ENCODE measurements at regions not wholly inside any gene's neighbourhood (a gene's known extent, or its start where the extent isn't known, plus 50 kb on each side); places are given as distances from the start of the nearest gene placed in this dataset.

GRCh38 chr9:90331826-90332575, 310.6 kb downstream of the DIRAS2 start:
- Histone ChIP-seq H3K36me3 (ENCODE audit: control insufficient read depth in 2 of 2, insufficient read depth in 2 of 2, low read length in 2 of 2) (no peaks in the 10 kb centered on the region), H3K27ac (ENCODE audit: low read depth in 2 of 2, low read length in 2 of 2) (no peak overlapping the region), H3K27me3 (ENCODE audit: control insufficient read depth in 2 of 2, insufficient read depth in 2 of 2, low read length in 2 of 2) (peaks cover 0 to 3% of the 10 kb centered on the region in 2 donors), H3K9me3 (ENCODE audit: control insufficient read depth in 2 of 2, low read length in 2 of 2) (no peaks in the 10 kb centered on the region), H3K4me1 (ENCODE audit: control insufficient read depth in 2 of 2, insufficient read depth in 2 of 2, low read length in 2 of 2) (no peaks in the 10 kb centered on the region), H3K4me3 (ENCODE audit: low read length in 2 of 2) (no peak overlapping the region), H3K9ac (ENCODE audit: low read depth in 1 of 2, low read length in 2 of 2) (no peak overlapping the region)

GRCh38 chr9:90333226-90333625, 309.4 kb downstream of the DIRAS2 start:
- no peak overlapping the region for H3K9ac ChIP-seq (ENCODE audit: low read depth in 1 of 2, low read length in 2 of 2)
- no peak overlapping the region for H3K27ac ChIP-seq (ENCODE audit: low read depth in 2 of 2, low read length in 2 of 2)
- no peaks in the 10 kb centered on the region for H3K36me3 ChIP-seq (ENCODE audit: control insufficient read depth in 2 of 2, insufficient read depth in 2 of 2, low read length in 2 of 2)
- peaks cover 0 to 3% of the 10 kb centered on the region in 2 donors for H3K27me3 ChIP-seq (ENCODE audit: control insufficient read depth in 2 of 2, insufficient read depth in 2 of 2, low read length in 2 of 2)
- H3K9me3 ChIP-seq (ENCODE audit: control insufficient read depth in 2 of 2, low read length in 2 of 2), result no peaks in the 10 kb centered on the region
- no peaks in the 10 kb centered on the region for H3K4me1 ChIP-seq (ENCODE audit: control insufficient read depth in 2 of 2, insufficient read depth in 2 of 2, low read length in 2 of 2)
- H3K4me3 ChIP-seq (ENCODE audit: low read length in 2 of 2), result no peak overlapping the region

- Histone ChIP-seq H3K9me3 (ENCODE audit: control insufficient read depth in 2 of 2, low read length in 2 of 2) (no peaks in the 10 kb centered on the region), H3K27ac (ENCODE audit: low read depth in 2 of 2, low read length in 2 of 2) (no peak overlapping the region), H3K36me3 (ENCODE audit: control insufficient read depth in 2 of 2, insufficient read depth in 2 of 2, low read length in 2 of 2) (no peaks in the 10 kb centered on the region), H3K4me1 (ENCODE audit: control insufficient read depth in 2 of 2, insufficient read depth in 2 of 2, low read length in 2 of 2) (no peaks in the 10 kb centered on the region), H3K4me3 (ENCODE audit: low read length in 2 of 2) (no peak overlapping the region), H3K9ac (ENCODE audit: low read depth in 1 of 2, low read length in 2 of 2) (no peak overlapping the region), H3K27me3 (ENCODE audit: control insufficient read depth in 2 of 2, insufficient read depth in 2 of 2, low read length in 2 of 2) (peaks cover 0 to under 1% of the 10 kb centered on the region in 2 donors)
Measured at GRCh38 chr9:90340421-90340820, 302.2 kb downstream of the DIRAS2 start.

GRCh38 chr9:90342607-90343006, 300.0 kb downstream of the DIRAS2 start:
- H3K4me3 ChIP-seq (ENCODE audit: low read length in 2 of 2), result no peak overlapping the region
- no peaks in the 10 kb centered on the region for H3K36me3 ChIP-seq (ENCODE audit: control insufficient read depth in 2 of 2, insufficient read depth in 2 of 2, low read length in 2 of 2)
- H3K9me3 ChIP-seq (ENCODE audit: control insufficient read depth in 2 of 2, low read length in 2 of 2), result no peaks in the 10 kb centered on the region
- H3K27me3 ChIP-seq (ENCODE audit: control insufficient read depth in 2 of 2, insufficient read depth in 2 of 2, low read length in 2 of 2), result peaks cover 0 to 2% of the 10 kb centered on the region in 2 donors
- H3K4me1 ChIP-seq (ENCODE audit: control insufficient read depth in 2 of 2, insufficient read depth in 2 of 2, low read length in 2 of 2), result no peaks in the 10 kb centered on the region
- H3K9ac ChIP-seq (ENCODE audit: low read depth in 1 of 2, low read length in 2 of 2), result no peak overlapping the region
- H3K27ac ChIP-seq (ENCODE audit: low read depth in 2 of 2, low read length in 2 of 2), result no peak overlapping the region

- H3K27ac ChIP-seq (ENCODE audit: low read depth in 2 of 2, low read length in 2 of 2), result no peak overlapping the region
- H3K27me3 ChIP-seq (ENCODE audit: control insufficient read depth in 2 of 2, insufficient read depth in 2 of 2, low read length in 2 of 2), result peaks cover 0 to 2% of the 10 kb centered on the region in 2 donors
- H3K36me3 ChIP-seq (ENCODE audit: control insufficient read depth in 2 of 2, insufficient read depth in 2 of 2, low read length in 2 of 2), result no peaks in the 10 kb centered on the region
- H3K4me3 ChIP-seq (ENCODE audit: low read length in 2 of 2), result no peak overlapping the region
- no peaks in the 10 kb centered on the region for H3K9me3 ChIP-seq (ENCODE audit: control insufficient read depth in 2 of 2, low read length in 2 of 2)
- H3K4me1 ChIP-seq (ENCODE audit: control insufficient read depth in 2 of 2, insufficient read depth in 2 of 2, low read length in 2 of 2), result no peaks in the 10 kb centered on the region
- no peak overlapping the region for H3K9ac ChIP-seq (ENCODE audit: low read depth in 1 of 2, low read length in 2 of 2)
Measured at GRCh38 chr9:90343366-90343765, 299.3 kb downstream of the DIRAS2 start.

GRCh38 chr9:90343991-90344390, 298.6 kb downstream of the DIRAS2 start:
- H3K4me1 ChIP-seq (ENCODE audit: control insufficient read depth in 2 of 2, insufficient read depth in 2 of 2, low read length in 2 of 2), result no peaks in the 10 kb centered on the region

GRCh38 chr9:90365666-90366065, 277.0 kb downstream of the DIRAS2 start:
- Histone ChIP-seq H3K9me3 (ENCODE audit: control insufficient read depth in 2 of 2, low read length in 2 of 2) (no peaks in the 10 kb centered on the region), H3K36me3 (ENCODE audit: control insufficient read depth in 2 of 2, insufficient read depth in 2 of 2, low read length in 2 of 2) (no peaks in the 10 kb centered on the region), H3K27ac (ENCODE audit: low read depth in 2 of 2, low read length in 2 of 2) (no peak overlapping the region), H3K4me3 (ENCODE audit: low read length in 2 of 2) (no peak overlapping the region), H3K4me1 (ENCODE audit: control insufficient read depth in 2 of 2, insufficient read depth in 2 of 2, low read length in 2 of 2) (no peaks in the 10 kb centered on the region), H3K27me3 (ENCODE audit: control insufficient read depth in 2 of 2, insufficient read depth in 2 of 2, low read length in 2 of 2) (peaks cover 0 to 2% of the 10 kb centered on the region in 2 donors), H3K9ac (ENCODE audit: low read depth in 1 of 2, low read length in 2 of 2) (no peak overlapping the region)

More at GRCh38 chr9:90343991-90344390, 298.6 kb downstream of the DIRAS2 start:
- Histone ChIP-seq H3K9ac (ENCODE audit: low read depth in 1 of 2, low read length in 2 of 2) (no peak overlapping the region), H3K27ac (ENCODE audit: low read depth in 2 of 2, low read length in 2 of 2) (no peak overlapping the region), H3K36me3 (ENCODE audit: control insufficient read depth in 2 of 2, insufficient read depth in 2 of 2, low read length in 2 of 2) (no peaks in the 10 kb centered on the region), H3K9me3 (ENCODE audit: control insufficient read depth in 2 of 2, low read length in 2 of 2) (no peaks in the 10 kb centered on the region), H3K4me3 (ENCODE audit: low read length in 2 of 2) (no peak overlapping the region), H3K27me3 (ENCODE audit: control insufficient read depth in 2 of 2, insufficient read depth in 2 of 2, low read length in 2 of 2) (peaks cover 0 to 2% of the 10 kb centered on the region in 2 donors)

- Histone ChIP-seq H3K9ac (ENCODE audit: low read depth in 1 of 2, low read length in 2 of 2) (no peak overlapping the region), H3K27ac (ENCODE audit: low read depth in 2 of 2, low read length in 2 of 2) (no peak overlapping the region), H3K4me1 (ENCODE audit: control insufficient read depth in 2 of 2, insufficient read depth in 2 of 2, low read length in 2 of 2) (no peaks in the 10 kb centered on the region), H3K9me3 (ENCODE audit: control insufficient read depth in 2 of 2, low read length in 2 of 2) (no peaks in the 10 kb centered on the region), H3K4me3 (ENCODE audit: low read length in 2 of 2) (no peak overlapping the region), H3K27me3 (ENCODE audit: control insufficient read depth in 2 of 2, insufficient read depth in 2 of 2, low read length in 2 of 2) (peaks cover 0 to 2% of the 10 kb centered on the region in 2 donors), H3K36me3 (ENCODE audit: control insufficient read depth in 2 of 2, insufficient read depth in 2 of 2, low read length in 2 of 2) (no peaks in the 10 kb centered on the region)
Measured at GRCh38 chr9:90368241-90368640, 274.4 kb downstream of the DIRAS2 start.

- Histone ChIP-seq H3K27ac (ENCODE audit: low read depth in 2 of 2, low read length in 2 of 2) (no peak overlapping the region), H3K36me3 (ENCODE audit: control insufficient read depth in 2 of 2, insufficient read depth in 2 of 2, low read length in 2 of 2) (no peaks in the 10 kb centered on the region)
Measured at GRCh38 chr9:90368928-90369327, 273.7 kb downstream of the DIRAS2 start.

GRCh38 chr9:90379771-90380170, 262.9 kb downstream of the DIRAS2 start:
- Histone ChIP-seq H3K27ac (ENCODE audit: low read depth in 2 of 2, low read length in 2 of 2) (no peak overlapping the region), H3K9ac (ENCODE audit: low read depth in 1 of 2, low read length in 2 of 2) (no peak overlapping the region), H3K9me3 (ENCODE audit: control insufficient read depth in 2 of 2, low read length in 2 of 2) (no peaks in the 10 kb centered on the region), H3K4me1 (ENCODE audit: control insufficient read depth in 2 of 2, insufficient read depth in 2 of 2, low read length in 2 of 2) (no peaks in the 10 kb centered on the region), H3K27me3 (ENCODE audit: control insufficient read depth in 2 of 2, insufficient read depth in 2 of 2, low read length in 2 of 2) (peaks cover 0 to 2% of the 10 kb centered on the region in 2 donors), H3K4me3 (ENCODE audit: low read length in 2 of 2) (no peak overlapping the region), H3K36me3 (ENCODE audit: control insufficient read depth in 2 of 2, insufficient read depth in 2 of 2, low read length in 2 of 2) (no peaks in the 10 kb centered on the region)

More at GRCh38 chr9:90368928-90369327, 273.7 kb downstream of the DIRAS2 start:
- H3K4me3 ChIP-seq (ENCODE audit: low read length in 2 of 2), result no peak overlapping the region
- H3K9me3 ChIP-seq (ENCODE audit: control insufficient read depth in 2 of 2, low read length in 2 of 2), result no peaks in the 10 kb centered on the region
- peaks cover 0 to 2% of the 10 kb centered on the region in 2 donors for H3K27me3 ChIP-seq (ENCODE audit: control insufficient read depth in 2 of 2, insufficient read depth in 2 of 2, low read length in 2 of 2)
- no peaks in the 10 kb centered on the region for H3K4me1 ChIP-seq (ENCODE audit: control insufficient read depth in 2 of 2, insufficient read depth in 2 of 2, low read length in 2 of 2)
- no peak overlapping the region for H3K9ac ChIP-seq (ENCODE audit: low read depth in 1 of 2, low read length in 2 of 2)

Data from mucosa of rectum (tissue), 2 donors.